ENCODE measurements at regions not wholly inside any gene's neighbourhood (a gene's known extent, or its start where the extent isn't known, plus 50 kb on each side); places are given as distances from the start of the nearest gene placed in this dataset.

GRCh38 chr5:8457187-8458037 is 588.5 kb downstream of the MTRR start:
- peak; percentile 90 for DNase-seq (ENCODE audit: low spot score)
- Histone ChIP-seq H3K27ac (peak overlapping the region; percentile 75 to 93), H3K4me3 (peak overlapping the region; percentile 75)
- no peak for TF ChIP-seq CTCF (IDR thresholded peaks at IDR 0.05)

DNA sequence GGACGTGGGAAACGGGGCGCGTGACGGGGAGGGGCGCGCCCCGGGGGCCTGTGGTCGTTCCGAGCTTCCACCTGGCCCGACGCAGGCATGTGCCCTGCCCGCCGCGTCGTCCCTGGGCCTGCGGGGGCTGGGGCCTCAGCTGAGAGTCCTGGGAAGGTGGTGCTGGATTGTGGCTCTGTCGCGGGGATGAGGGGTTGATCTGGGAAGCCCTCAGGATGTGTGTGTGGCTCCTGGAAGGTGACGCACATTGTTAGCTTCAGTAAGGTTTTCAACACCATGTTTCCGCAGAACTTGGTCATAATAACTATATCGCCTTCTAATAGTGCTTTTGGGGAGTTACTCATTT is 589.1 kb downstream of the MTRR start:
- peak overlapping the region; percentile 75 to 93 for H3K27ac ChIP-seq
- TF ChIP-seq CTCF (IDR thresholded peaks at IDR 0.05) = no peak
- H3K4me3 ChIP-seq = peak overlapping the region; percentile 75
- no peak for DNase-seq (ENCODE audit: low spot score)

DNA sequence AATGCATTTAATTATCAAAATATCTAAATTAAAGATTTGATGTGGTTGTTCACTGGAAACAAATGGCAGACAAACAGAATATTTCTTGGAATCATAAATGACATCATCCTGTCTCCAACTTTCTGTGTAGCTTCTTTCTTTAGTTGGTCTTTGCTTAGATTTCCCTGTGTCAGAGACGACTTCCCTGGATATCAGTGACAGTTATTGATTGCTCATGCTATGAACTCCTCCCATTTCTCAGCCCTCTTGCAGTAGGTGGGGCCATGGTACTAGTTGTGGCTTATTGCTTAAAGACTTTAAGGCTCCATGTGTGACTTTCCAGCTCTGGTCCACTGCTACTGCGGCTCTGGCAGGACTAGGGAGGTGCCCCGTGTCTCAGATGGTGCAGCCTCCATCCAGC is 592.6 kb downstream of the MTRR start:
- Histone ChIP-seq H3K4me3 (no peak overlapping the region), H3K27ac (no peak overlapping the region)
- DNase-seq (ENCODE audit: low spot score) = no peak
- no peak for TF ChIP-seq CTCF (IDR thresholded peaks at IDR 0.05)

DNA sequence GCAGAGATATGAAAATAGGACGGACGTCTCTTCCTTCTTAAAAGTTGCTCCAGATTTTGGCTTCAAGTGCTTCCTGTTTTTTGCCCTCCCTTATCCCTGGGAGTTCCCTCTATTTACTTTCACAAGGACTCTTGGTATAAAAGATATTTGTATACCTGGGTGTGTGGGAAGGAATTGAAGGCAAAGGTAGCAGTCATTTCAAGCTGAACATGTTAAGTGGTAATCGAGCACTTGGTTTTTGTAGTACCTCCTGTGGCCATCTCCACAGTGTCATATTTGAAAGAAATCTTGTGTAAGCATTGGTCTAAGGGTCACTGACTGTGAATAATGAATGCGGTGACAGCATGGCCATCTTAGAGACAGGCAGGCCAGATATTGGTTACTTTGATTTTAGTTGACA is 593.6 kb downstream of the MTRR start:
- Histone ChIP-seq H3K27ac (no peak overlapping the region), H3K4me3 (no peak overlapping the region)
- DNase-seq (ENCODE audit: low spot score) = no peak
- TF ChIP-seq CTCF (IDR thresholded peaks at IDR 0.05) = no peak

DNA sequence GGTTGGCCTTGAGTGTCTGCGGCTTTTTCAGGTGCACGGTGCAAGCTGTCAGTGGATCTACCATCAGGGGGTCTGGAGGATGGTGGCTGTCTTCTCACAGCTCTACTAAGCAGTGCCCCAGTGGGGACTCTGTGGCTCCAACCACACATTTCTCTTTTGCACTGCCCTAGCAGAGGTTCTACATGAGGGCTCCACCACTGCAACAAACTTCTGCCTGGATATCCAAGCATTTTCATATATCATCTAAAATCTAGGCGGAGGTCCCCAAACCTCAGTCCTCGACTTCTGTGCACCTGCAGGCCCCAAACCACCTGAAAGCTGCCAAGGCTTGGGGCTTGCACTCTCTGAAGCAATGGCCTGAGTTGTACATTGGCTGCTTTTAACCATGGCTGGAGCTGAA is 601.5 kb downstream of the MTRR start:
- no peak for TF ChIP-seq CTCF (IDR thresholded peaks at IDR 0.05)
- Histone ChIP-seq H3K27ac (no peak overlapping the region), H3K4me3 (no peak overlapping the region)
- DNase-seq (ENCODE audit: low spot score) = no peak

DNA sequence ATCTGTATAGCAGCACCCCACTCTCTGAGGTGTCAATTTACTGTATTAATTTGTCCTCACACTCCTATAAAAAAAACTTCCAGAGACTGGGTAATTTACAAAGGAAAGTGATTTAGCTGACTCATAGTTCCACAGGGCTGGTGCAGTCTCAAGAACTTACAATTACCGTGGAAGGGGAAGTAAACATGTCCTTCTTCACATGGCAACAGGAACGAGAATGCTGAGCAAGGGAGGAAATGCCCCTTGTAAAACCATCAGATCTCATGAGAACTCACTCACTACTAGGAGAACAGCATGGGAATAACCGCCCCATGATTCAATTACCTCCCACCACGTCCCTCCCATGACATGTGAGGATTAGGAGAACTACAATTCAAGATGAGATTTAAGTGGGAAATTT is 602.6 kb downstream of the MTRR start:
- H3K4me3 ChIP-seq = no peak overlapping the region
- no peak for TF ChIP-seq CTCF (IDR thresholded peaks at IDR 0.05)
- H3K27ac ChIP-seq = no peak overlapping the region
- DNase-seq (ENCODE audit: low spot score) = no peak

DNA sequence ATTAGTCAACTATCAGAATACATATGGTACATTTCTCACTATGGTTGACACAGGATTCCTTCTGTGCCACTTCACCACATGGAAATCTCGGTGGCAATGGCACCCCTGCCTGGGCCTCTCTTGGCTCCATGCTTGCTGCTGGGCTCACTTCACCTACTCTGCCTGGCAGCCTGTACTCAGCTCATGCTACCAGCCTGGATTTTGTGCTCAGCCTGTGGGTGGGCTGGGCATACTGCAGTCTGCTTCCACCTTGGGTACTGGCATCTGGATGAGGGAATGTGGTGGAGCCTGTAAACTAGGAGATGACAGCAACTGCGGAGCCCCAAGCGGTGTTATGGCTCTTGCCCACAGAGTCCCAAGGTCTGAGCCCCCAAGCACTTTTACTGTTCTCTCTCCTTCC is 604.1 kb downstream of the MTRR start:
- Histone ChIP-seq H3K27ac (no peak overlapping the region), H3K4me3 (no peak overlapping the region)
- no peak for DNase-seq (ENCODE audit: low spot score)
- TF ChIP-seq CTCF (IDR thresholded peaks at IDR 0.05) = no peak
